ENCODE measurements at regions not wholly inside any gene's neighbourhood (a gene's known extent, or its start where the extent isn't known, plus 50 kb on each side); places are given as distances from the start of the nearest gene placed in this dataset.

GRCh38 chr1:51025374-51025773 is 55.3 kb downstream of the CDKN2C start:
- no peak for DNase-seq

- no peak for DNase-seq
These were observed 62.9 kb downstream of the CDKN2C start for GRCh38 chr1:51032936-51033335.

GRCh38 chr1:51044199-51044598 is 57.8 kb upstream of the C1orf185 start:
- no peak for DNase-seq

GRCh38 chr1:51044834-51045233 is 57.2 kb upstream of the C1orf185 start:
- peak in 1 of 2 donors; percentile 13 for DNase-seq

GRCh38 chr1:51048021-51048420 is 54.0 kb upstream of the C1orf185 start:
- DNase-seq, result no peak

- no peak for DNase-seq
These were observed 53.4 kb upstream of the C1orf185 start for GRCh38 chr1:51048670-51049069.

Data from inflammatory macrophage treated with lipopolysaccharide for 1 hour (primary cell).